GM13977 (cell line): ENCODE measurements at regions not wholly inside any gene's neighbourhood (a gene's known extent, or its start where the extent isn't known, plus 50 kb on each side); places are given as distances from the start of the nearest gene placed in this dataset.

Experiments used
- DNase-seq: peaks from one replicate; pipeline ENCODE4 v3.0.0; 2012; ENCODE audit warnings: low spot score
- in situ Hi-C: fragments of 300-500 bp; cut with MboI; formaldehyde crosslinking; loops from one replicate; pipeline ENCODE4 v1.12.0; 2022; ENCODE audit warnings: low sequenced_read_pairs, low pct_unique_long_range_greater_than_20kb, mixed read lengths, inconsistent platforms; ENCODE audit not compliant: unreplicated experiment
- TF ChIP-seq, protein P1 (sequence below): IDR thresholded peaks from 2 replicates; pipeline ENCODE4 v1.5.1; 2012; ENCODE audit warnings: mild to moderate bottlenecking, control low read depth; ENCODE audit not compliant: insufficient read depth; ENCODE audit errors: extremely low read depth, missing control alignments

DNA sequence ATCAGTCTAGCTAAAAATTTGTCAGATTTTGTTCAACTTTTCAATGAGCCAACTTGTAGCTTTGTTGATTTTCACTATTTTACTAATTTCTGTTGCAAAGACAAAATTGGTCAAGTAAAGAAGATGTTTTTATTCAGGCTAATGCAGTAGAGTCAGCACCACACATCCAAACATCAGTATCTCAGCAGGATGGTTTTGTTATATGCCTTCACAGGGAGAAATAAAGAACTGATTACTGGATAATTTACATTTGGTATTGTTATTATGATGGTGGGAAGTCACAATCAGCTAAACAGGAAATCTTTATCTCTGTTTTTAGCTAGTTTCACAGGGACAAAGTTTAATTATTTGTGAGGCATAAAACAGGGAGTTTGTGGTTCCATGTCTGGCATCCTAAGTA, 713.4 kb downstream of the SLITRK5 start:
- no peak for DNase-seq
- TF ChIP-seq, protein P1, sequence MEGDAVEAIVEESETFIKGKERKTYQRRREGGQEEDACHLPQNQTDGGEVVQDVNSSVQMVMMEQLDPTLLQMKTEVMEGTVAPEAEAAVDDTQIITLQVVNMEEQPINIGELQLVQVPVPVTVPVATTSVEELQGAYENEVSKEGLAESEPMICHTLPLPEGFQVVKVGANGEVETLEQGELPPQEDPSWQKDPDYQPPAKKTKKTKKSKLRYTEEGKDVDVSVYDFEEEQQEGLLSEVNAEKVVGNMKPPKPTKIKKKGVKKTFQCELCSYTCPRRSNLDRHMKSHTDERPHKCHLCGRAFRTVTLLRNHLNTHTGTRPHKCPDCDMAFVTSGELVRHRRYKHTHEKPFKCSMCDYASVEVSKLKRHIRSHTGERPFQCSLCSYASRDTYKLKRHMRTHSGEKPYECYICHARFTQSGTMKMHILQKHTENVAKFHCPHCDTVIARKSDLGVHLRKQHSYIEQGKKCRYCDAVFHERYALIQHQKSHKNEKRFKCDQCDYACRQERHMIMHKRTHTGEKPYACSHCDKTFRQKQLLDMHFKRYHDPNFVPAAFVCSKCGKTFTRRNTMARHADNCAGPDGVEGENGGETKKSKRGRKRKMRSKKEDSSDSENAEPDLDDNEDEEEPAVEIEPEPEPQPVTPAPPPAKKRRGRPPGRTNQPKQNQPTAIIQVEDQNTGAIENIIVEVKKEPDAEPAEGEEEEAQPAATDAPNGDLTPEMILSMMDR: no peak
- in situ Hi-C loops: no loop called here

DNA sequence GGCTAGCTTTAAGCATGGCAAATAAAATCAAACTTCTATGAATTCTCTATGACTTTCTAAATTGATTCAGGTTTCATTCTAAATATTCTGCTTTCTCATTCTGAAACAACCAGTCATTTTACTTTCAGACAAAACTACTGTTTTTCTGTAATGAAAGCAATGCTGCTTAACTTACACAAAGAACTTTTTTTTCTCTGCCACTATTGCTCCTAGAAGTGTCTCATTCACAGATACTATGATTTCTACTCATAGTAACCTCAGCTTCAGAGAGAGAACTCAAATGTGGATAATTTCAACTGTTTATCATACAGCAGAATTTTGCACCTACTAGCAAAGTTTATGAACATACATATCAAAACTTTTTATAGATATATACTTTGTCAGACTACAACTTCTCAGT, 724.6 kb downstream of the SLITRK5 start:
- no peak for DNase-seq
- TF ChIP-seq, protein P1: no peak
- in situ Hi-C loops: no loop called here

DNA sequence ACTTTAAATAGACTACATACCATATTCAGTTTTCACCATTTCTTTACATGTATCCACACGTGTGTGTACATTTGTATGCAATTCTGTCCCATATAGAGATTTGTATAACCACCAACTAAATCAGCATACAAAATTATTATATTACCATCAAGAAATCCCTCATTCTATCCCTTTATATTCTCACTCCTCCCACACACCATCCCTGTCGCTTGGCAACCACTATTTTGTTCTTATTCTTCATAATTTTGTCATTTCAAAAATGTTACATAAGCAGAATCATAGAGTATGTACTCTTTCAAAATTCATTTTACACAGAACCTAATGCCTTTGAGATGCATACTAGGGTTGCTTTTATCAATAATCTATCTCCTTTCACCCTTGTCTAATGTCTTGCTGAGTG, 740.5 kb downstream of the SLITRK5 start:
- TF ChIP-seq, protein P1: no peak
- no peak for DNase-seq

DNA sequence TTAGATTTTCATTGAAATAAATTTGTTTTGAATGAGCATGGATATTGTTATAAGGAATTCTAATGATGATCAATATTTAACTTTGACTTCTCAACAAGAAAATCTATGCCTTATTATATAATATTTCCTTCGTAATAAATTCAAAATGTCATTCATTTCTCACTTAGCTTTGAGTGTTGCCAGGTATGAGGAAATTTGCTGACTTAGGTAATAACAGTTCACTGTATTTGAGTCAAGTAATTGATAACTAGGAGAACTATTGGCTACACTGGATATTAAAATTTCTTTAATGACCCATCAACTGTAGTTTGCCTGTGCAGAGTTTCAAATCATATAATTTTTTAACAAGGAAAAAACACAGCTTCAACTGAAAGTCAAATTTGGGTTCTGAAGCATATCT, 746.6 kb downstream of the SLITRK5 start:
- in situ Hi-C loops: no loop called here
- TF ChIP-seq, protein P1: no peak
- DNase-seq: no peak

More for the DNA sequence above, 740.5 kb downstream of the SLITRK5 start:
- in situ Hi-C loops: no loop called here

DNA sequence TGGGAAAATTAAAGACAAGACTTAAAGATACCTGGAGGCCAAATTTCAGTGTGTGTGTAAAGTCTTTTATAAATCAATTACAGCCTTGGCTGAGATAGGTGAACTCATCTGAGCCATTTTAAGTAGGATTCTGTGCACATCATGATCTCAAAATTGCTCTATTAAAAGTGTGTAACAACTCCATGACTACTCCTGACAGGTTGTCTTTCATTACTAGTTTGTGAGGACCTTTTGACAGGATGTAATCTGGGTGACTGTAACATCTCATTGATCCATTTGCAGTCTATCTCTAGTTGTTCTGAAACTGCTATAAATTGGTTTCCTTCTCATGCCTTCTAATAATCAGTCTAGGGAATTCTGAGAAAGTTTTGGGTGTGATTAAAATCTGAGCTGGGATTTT, 753.3 kb downstream of the SLITRK5 start:
- DNase-seq: no peak
- in situ Hi-C loops: no loop called here
- TF ChIP-seq, protein P1: no peak

GRCh38 chr13:88426661-88427060, 755.5 kb downstream of the SLITRK5 start:
- DNase-seq: no peak
- in situ Hi-C loops: no loop called here
- TF ChIP-seq, protein P1: no peak

DNA sequence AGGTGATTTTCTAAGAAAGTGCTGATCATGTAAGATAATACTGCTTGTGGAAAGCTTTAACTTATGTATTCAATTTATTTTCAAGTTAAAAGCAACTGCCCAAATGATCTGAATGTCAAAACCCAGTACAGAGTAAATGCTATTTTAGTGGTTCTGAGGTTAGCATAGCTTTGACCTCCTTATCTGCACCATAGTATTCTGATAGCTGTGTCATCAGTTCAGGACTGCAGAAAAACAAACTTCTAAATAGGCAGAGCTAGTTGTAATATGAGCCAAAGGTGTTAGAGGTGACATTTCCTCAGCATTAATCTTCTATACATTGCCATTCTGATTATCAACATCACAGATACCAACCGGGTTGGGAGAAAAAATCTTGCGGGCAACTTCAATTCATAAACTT, 758.7 kb downstream of the SLITRK5 start:
- no peak for DNase-seq
- TF ChIP-seq, protein P1: no peak
- in situ Hi-C loops: no loop called here
